Astrocyte (in vitro differentiated cells and primary cell): ENCODE measurements at regions not wholly inside any gene's neighbourhood (a gene's known extent, or its start where the extent isn't known, plus 50 kb on each side); places are given as distances from the start of the nearest gene placed in this dataset.

Experiments
- DNase-seq: peaks from one replicate; pipeline ENCODE4 v3.0.0-alpha.2; 2010; ENCODE audit warnings: low read depth
- FAIRE-seq: peaks from 2 replicates; lab custom pipeline; 2011; peaks lifted over from hg19 to GRCh38; lab: Jason Lieb, UNC
- H2AFZ ChIP-seq: 2 replicates; pipeline ENCODE4 v1.6.0; 2012; ENCODE audit warnings: low read depth, low read length, inconsistent platforms
- H3K27ac ChIP-seq: 2 replicates; pipeline ENCODE4 v1.5.1; 2011; ENCODE audit warnings: low read depth, low read length, inconsistent platforms
- H3K27me3 ChIP-seq: 2 replicates; pipeline ENCODE4 v1.6.0; 2011; ENCODE audit warnings: low read length, inconsistent platforms; ENCODE audit not compliant: insufficient read depth
- H3K36me3 ChIP-seq: 2 replicates; pipeline ENCODE4 v1.5.1; 2011; ENCODE audit warnings: low read length, inconsistent platforms; ENCODE audit not compliant: insufficient read depth
- H3K4me1 ChIP-seq: 2 replicates; pipeline ENCODE4 v1.5.1; 2011; ENCODE audit warnings: low read length, inconsistent platforms; ENCODE audit not compliant: insufficient read depth
- H3K4me2 ChIP-seq: 2 replicates; pipeline ENCODE4 v1.6.0; 2012; ENCODE audit warnings: low read length, inconsistent platforms
- H3K4me3 ChIP-seq: 2 replicates; pipeline ENCODE4 v1.5.1; 2011; ENCODE audit warnings: low read depth, mild to moderate bottlenecking, low read length, inconsistent platforms; ENCODE audit not compliant: insufficient read depth
- H3K79me2 ChIP-seq: 2 replicates; pipeline ENCODE4 v1.6.0; 2012; ENCODE audit warnings: mild to moderate bottlenecking, low read length, inconsistent platforms; ENCODE audit not compliant: insufficient read depth
- H3K9ac ChIP-seq: 2 replicates; pipeline ENCODE4 v1.6.0; 2012; ENCODE audit warnings: mild to moderate bottlenecking, low read length, inconsistent platforms
- H3K9me3 ChIP-seq: 2 replicates; pipeline ENCODE4 v1.5.1; 2012; ENCODE audit warnings: low read depth, mild to moderate bottlenecking, low read length, inconsistent platforms; ENCODE audit not compliant: insufficient read depth
- H4K20me1 ChIP-seq: 2 replicates; pipeline ENCODE4 v1.6.0; 2012; ENCODE audit warnings: low read length, inconsistent platforms; ENCODE audit not compliant: insufficient read depth
- H3K27ac Mint-ChIP-seq: one replicate; pipeline ENCODE4 v1.8.0; 2021; ENCODE audit warnings: mild to moderate bottlenecking, mixed read lengths; ENCODE audit not compliant: unreplicated experiment
- H3K27me3 Mint-ChIP-seq: one replicate; pipeline ENCODE4 v1.8.0; 2021; ENCODE audit warnings: low read depth, mixed read lengths; ENCODE audit not compliant: unreplicated experiment
- H3K36me3 Mint-ChIP-seq: one replicate; pipeline ENCODE4 v1.8.0; 2021; ENCODE audit warnings: low read depth, mixed read lengths; ENCODE audit not compliant: unreplicated experiment
- H3K4me1 Mint-ChIP-seq: one replicate; pipeline ENCODE4 v1.8.0; 2021; ENCODE audit warnings: low read depth, mixed read lengths; ENCODE audit not compliant: unreplicated experiment
- H3K4me3 Mint-ChIP-seq: one replicate; pipeline ENCODE4 v1.8.0; 2021; ENCODE audit warnings: mild to moderate bottlenecking, moderate library complexity, mixed read lengths; ENCODE audit not compliant: unreplicated experiment
- H3K9me3 Mint-ChIP-seq: one replicate; pipeline ENCODE4 v1.8.0; 2021; ENCODE audit warnings: mild to moderate bottlenecking, mixed read lengths; ENCODE audit not compliant: unreplicated experiment
- CTCF ChIP-seq: IDR thresholded peaks from 2 replicates; pipeline ENCODE4 v1.5.1; 2011; ENCODE audit warnings: low read depth, mild to moderate bottlenecking, inconsistent platforms, low read length, moderate library complexity; ENCODE audit not compliant: insufficient read depth
- EZH2 ChIP-seq: IDR thresholded peaks from 2 replicates; pipeline ENCODE4 v1.6.1; 2012; ENCODE audit warnings: mild to moderate bottlenecking, low read length, inconsistent platforms; ENCODE audit not compliant: insufficient read depth

GRCh38 chr5:133891390-133891789 is 77.0 kb downstream of the C5orf15 start:
- no peak for TF ChIP-seq CTCF
- no peak for TF ChIP-seq EZH2
- Histone ChIP-seq H3K9ac (no peak overlapping the region), H3K4me1 (no peaks in the 10 kb centered on the region), H3K79me2 (no peaks in the 10 kb centered on the region), H3K27ac (no peak overlapping the region), H3K27me3 (no peaks in the 10 kb centered on the region), H3K36me3 (no peaks in the 10 kb centered on the region), H3K4me2 (no peak overlapping the region), H4K20me1 (no peaks in the 10 kb centered on the region), H3K9me3 (no peaks in the 10 kb centered on the region), H2AFZ (no peak overlapping the region), H3K4me3 (no peak overlapping the region)
- DNase-seq (no peak), FAIRE-seq (no peak)
- Mint-ChIP-seq H3K4me1 (peaks cover 11% of the 10 kb centered on the region), H3K36me3 (no peaks in the 10 kb centered on the region), H3K27me3 (peaks cover 13% of the 10 kb centered on the region), H3K4me3 (no peak overlapping the region), H3K9me3 (peaks cover 6% of the 10 kb centered on the region), H3K27ac (no peak overlapping the region)

GRCh38 chr5:133890776-133891280 is 77.6 kb downstream of the C5orf15 start:
- H3K4me3 Mint-ChIP-seq, result no peak overlapping the region
- TF ChIP-seq CTCF (no peak), EZH2 (no peak)
- no peak overlapping the region for H3K9ac ChIP-seq
- no peaks in the 10 kb centered on the region for H4K20me1 ChIP-seq
- FAIRE-seq (no peak), DNase-seq (no peak)
- H3K27me3 ChIP-seq, result no peaks in the 10 kb centered on the region
- no peak overlapping the region for H3K27ac Mint-ChIP-seq
- no peaks in the 10 kb centered on the region for H3K79me2 ChIP-seq
- no peaks in the 10 kb centered on the region for H3K4me1 ChIP-seq
- H3K9me3 ChIP-seq, result no peaks in the 10 kb centered on the region
- peaks cover 7% of the 10 kb centered on the region for H3K9me3 Mint-ChIP-seq
- no peak overlapping the region for H2AFZ ChIP-seq
- no peak overlapping the region for H3K4me2 ChIP-seq
- H3K4me3 ChIP-seq, result no peak overlapping the region
- H3K36me3 Mint-ChIP-seq, result no peaks in the 10 kb centered on the region
- no peak overlapping the region for H3K27ac ChIP-seq
- no peaks in the 10 kb centered on the region for H3K36me3 ChIP-seq
- peaks cover 7% of the 10 kb centered on the region for H3K4me1 Mint-ChIP-seq
- H3K27me3 Mint-ChIP-seq, result peaks cover 17% of the 10 kb centered on the region

- no peak for FAIRE-seq
- Histone ChIP-seq H2AFZ (no peak overlapping the region), H3K27me3 (no peaks in the 10 kb centered on the region), H3K4me3 (no peak overlapping the region), H3K4me2 (no peak overlapping the region), H3K36me3 (no peaks in the 10 kb centered on the region), H3K27ac (no peak overlapping the region), H3K4me1 (no peaks in the 10 kb centered on the region), H4K20me1 (no peaks in the 10 kb centered on the region), H3K79me2 (no peaks in the 10 kb centered on the region), H3K9me3 (no peaks in the 10 kb centered on the region), H3K9ac (no peak overlapping the region)
- Mint-ChIP-seq H3K36me3 (no peaks in the 10 kb centered on the region), H3K9me3 (peaks cover 7% of the 10 kb centered on the region), H3K27ac (no peak overlapping the region), H3K4me3 (no peak overlapping the region), H3K4me1 (peaks cover 5% of the 10 kb centered on the region), H3K27me3 (peaks cover 17% of the 10 kb centered on the region)
- no peak for TF ChIP-seq CTCF
- TF ChIP-seq EZH2, result no peak
- no peak for DNase-seq
These were observed 78.1 kb downstream of the C5orf15 start for GRCh38 chr5:133890314-133890713.
